Progenitor cell of endocrine pancreas (in vitro differentiated cells): ENCODE measurements at regions not wholly inside any gene's neighbourhood (a gene's known extent, or its start where the extent isn't known, plus 50 kb on each side); places are given as distances from the start of the nearest gene placed in this dataset.

Source experiments
- DNase-seq: peaks from one replicate; pipeline ENCODE4 v3.0.0; 2021; ENCODE audit warnings: low spot score; ENCODE audit not compliant: unreplicated experiment
- H3K27ac Mint-ChIP-seq: 2 replicates; pipeline ENCODE4 v1.8.0; 2021; ENCODE audit warnings: mild to moderate bottlenecking, moderate library complexity, mixed read lengths
- H3K27me3 Mint-ChIP-seq: 2 replicates; pipeline ENCODE4 v1.8.0; 2021; ENCODE audit warnings: mixed read lengths
- H3K36me3 Mint-ChIP-seq: 2 replicates; pipeline ENCODE4 v1.8.0; 2022; ENCODE audit warnings: mixed read lengths; ENCODE audit not compliant: insufficient read depth
- H3K4me1 Mint-ChIP-seq: 2 replicates; pipeline ENCODE4 v1.8.0; 2021; ENCODE audit warnings: low read depth, mixed read lengths
- H3K4me3 Mint-ChIP-seq: 2 replicates; pipeline ENCODE4 v1.8.0; 2021; ENCODE audit warnings: low read depth, mild to moderate bottlenecking, moderate library complexity, mixed read lengths
- H3K9me3 Mint-ChIP-seq: 2 replicates; pipeline ENCODE4 v1.8.0; 2021; ENCODE audit warnings: low read depth, mixed read lengths
- CTCF ChIP-seq: fragments of 200-600 bp; sonication (generic); IDR thresholded peaks from one replicate; pipeline ENCODE4 v1.5.0; 2021; ENCODE audit warnings: antibody characterized with exemption, mild to moderate bottlenecking; ENCODE audit not compliant: unreplicated experiment

- no peaks in the 10 kb centered on the region for H3K4me1 Mint-ChIP-seq
- H3K27ac Mint-ChIP-seq: no peak overlapping the region
- H3K27me3 Mint-ChIP-seq: peaks cover 3% of the 10 kb centered on the region
- H3K9me3 Mint-ChIP-seq: no peaks in the 10 kb centered on the region
- DNase-seq: no peak
- no peaks in the 10 kb centered on the region for H3K36me3 Mint-ChIP-seq
- H3K4me3 Mint-ChIP-seq: no peak overlapping the region
- TF ChIP-seq CTCF: no peak
Observed at GRCh38 chr6:137762168-137763090, 104.6 kb upstream of the TNFAIP3 start.

- DNase-seq: no peak
- H3K4me1 Mint-ChIP-seq: no peaks in the 10 kb centered on the region
- no peak overlapping the region for H3K27ac Mint-ChIP-seq
- peaks cover 5% of the 10 kb centered on the region for H3K27me3 Mint-ChIP-seq
- H3K9me3 Mint-ChIP-seq: peaks cover 3% of the 10 kb centered on the region
- no peak for TF ChIP-seq CTCF
- H3K36me3 Mint-ChIP-seq: no peaks in the 10 kb centered on the region
- no peak overlapping the region for H3K4me3 Mint-ChIP-seq
Observed at GRCh38 chr6:137763436-137763835, 103.6 kb upstream of the TNFAIP3 start.

- H3K9me3 Mint-ChIP-seq: peaks cover 3% of the 10 kb centered on the region
- H3K36me3 Mint-ChIP-seq: no peaks in the 10 kb centered on the region
- no peak for TF ChIP-seq CTCF
- DNase-seq: no peak
- peaks cover 5% of the 10 kb centered on the region for H3K27me3 Mint-ChIP-seq
- no peaks in the 10 kb centered on the region for H3K4me1 Mint-ChIP-seq
- no peak overlapping the region for H3K27ac Mint-ChIP-seq
- H3K4me3 Mint-ChIP-seq: no peak overlapping the region
Observed at GRCh38 chr6:137763886-137764285, 103.2 kb upstream of the TNFAIP3 start.

- Mint-ChIP-seq H3K4me1 (no peaks in the 10 kb centered on the region), H3K36me3 (no peaks in the 10 kb centered on the region), H3K4me3 (no peak overlapping the region), H3K9me3 (peaks cover 3% of the 10 kb centered on the region), H3K27ac (no peak overlapping the region), H3K27me3 (peaks cover 5% of the 10 kb centered on the region)
- TF ChIP-seq CTCF: no peak
- no peak for DNase-seq
Observed at GRCh38 chr6:137764464-137764863, 102.6 kb upstream of the TNFAIP3 start.

GRCh38 chr6:137765059-137765458 lies 102.0 kb upstream of the TNFAIP3 start:
- H3K4me1 Mint-ChIP-seq: no peaks in the 10 kb centered on the region
- DNase-seq: no peak
- no peak overlapping the region for H3K27ac Mint-ChIP-seq
- H3K27me3 Mint-ChIP-seq: peaks cover 5% of the 10 kb centered on the region
- H3K4me3 Mint-ChIP-seq: no peak overlapping the region
- H3K9me3 Mint-ChIP-seq: peaks cover 3% of the 10 kb centered on the region
- no peak for TF ChIP-seq CTCF
- no peaks in the 10 kb centered on the region for H3K36me3 Mint-ChIP-seq
